ENCODE measurements at regions not wholly inside any gene's neighbourhood (a gene's known extent, or its start where the extent isn't known, plus 50 kb on each side); places are given as distances from the start of the nearest gene placed in this dataset.

GRCh38 chr2:224202281-224202865 lies 163.3 kb upstream of the SERPINE2 start:
- H3K4me1 Mint-ChIP-seq (ENCODE audit: low read depth, unreplicated experiment): no peaks in the 10 kb centered on the region
- no peaks in the 10 kb centered on the region for H3K36me3 Mint-ChIP-seq (ENCODE audit: unreplicated experiment)
- no peaks in the 10 kb centered on the region for H3K27me3 Mint-ChIP-seq (ENCODE audit: unreplicated experiment)
- DNase-seq: no peak
- no peak overlapping the region for H3K4me3 Mint-ChIP-seq (ENCODE audit: unreplicated experiment)
- H3K27ac Mint-ChIP-seq (ENCODE audit: unreplicated experiment): no peak overlapping the region
- peaks cover 1% of the 10 kb centered on the region for H3K9me3 Mint-ChIP-seq (ENCODE audit: unreplicated experiment)
- no peak for TF ChIP-seq CTCF (IDR thresholded peaks at IDR 0.05; ENCODE audit: partially characterized antibody, unreplicated experiment)

- Mint-ChIP-seq H3K9me3 (ENCODE audit: unreplicated experiment) (peaks cover 1% of the 10 kb centered on the region), H3K27me3 (ENCODE audit: unreplicated experiment) (peaks cover 2% of the 10 kb centered on the region), H3K36me3 (ENCODE audit: unreplicated experiment) (peaks cover 6% of the 10 kb centered on the region), H3K27ac (ENCODE audit: unreplicated experiment) (no peak overlapping the region), H3K4me3 (ENCODE audit: unreplicated experiment) (no peak overlapping the region), H3K4me1 (ENCODE audit: low read depth, unreplicated experiment) (no peaks in the 10 kb centered on the region)
- no peak for DNase-seq
- TF ChIP-seq CTCF (IDR thresholded peaks at IDR 0.05; ENCODE audit: partially characterized antibody, unreplicated experiment): no peak
Measured at GRCh38 chr2:224198436-224198835, 159.3 kb upstream of the SERPINE2 start.

GRCh38 chr2:224196810-224197209 lies 157.7 kb upstream of the SERPINE2 start:
- Mint-ChIP-seq H3K9me3 (ENCODE audit: unreplicated experiment) (peaks cover 1% of the 10 kb centered on the region), H3K27ac (ENCODE audit: unreplicated experiment) (no peak overlapping the region), H3K36me3 (ENCODE audit: unreplicated experiment) (peaks cover 6% of the 10 kb centered on the region), H3K27me3 (ENCODE audit: unreplicated experiment) (peaks cover 2% of the 10 kb centered on the region), H3K4me1 (ENCODE audit: low read depth, unreplicated experiment) (no peaks in the 10 kb centered on the region), H3K4me3 (ENCODE audit: unreplicated experiment) (no peak overlapping the region)
- no peak for DNase-seq
- no peak for TF ChIP-seq CTCF (IDR thresholded peaks at IDR 0.05; ENCODE audit: partially characterized antibody, unreplicated experiment)

- Mint-ChIP-seq H3K9me3 (ENCODE audit: unreplicated experiment) (peaks cover 1% of the 10 kb centered on the region), H3K4me1 (ENCODE audit: low read depth, unreplicated experiment) (no peaks in the 10 kb centered on the region), H3K4me3 (ENCODE audit: unreplicated experiment) (no peak overlapping the region), H3K27me3 (ENCODE audit: unreplicated experiment) (peaks cover 2% of the 10 kb centered on the region), H3K36me3 (ENCODE audit: unreplicated experiment) (peaks cover 6% of the 10 kb centered on the region), H3K27ac (ENCODE audit: unreplicated experiment) (no peak overlapping the region)
- DNase-seq: no peak
- no peak for TF ChIP-seq CTCF (IDR thresholded peaks at IDR 0.05; ENCODE audit: partially characterized antibody, unreplicated experiment)
Measured at GRCh38 chr2:224195925-224196571, 157.0 kb upstream of the SERPINE2 start.

GRCh38 chr2:224194161-224194560 lies 155.1 kb upstream of the SERPINE2 start:
- no peak overlapping the region for H3K4me3 Mint-ChIP-seq (ENCODE audit: unreplicated experiment)
- peaks cover 2% of the 10 kb centered on the region for H3K27me3 Mint-ChIP-seq (ENCODE audit: unreplicated experiment)
- peaks cover 6% of the 10 kb centered on the region for H3K36me3 Mint-ChIP-seq (ENCODE audit: unreplicated experiment)
- no peak for TF ChIP-seq CTCF (IDR thresholded peaks at IDR 0.05; ENCODE audit: partially characterized antibody, unreplicated experiment)
- H3K9me3 Mint-ChIP-seq (ENCODE audit: unreplicated experiment): peaks cover 1% of the 10 kb centered on the region
- no peak overlapping the region for H3K27ac Mint-ChIP-seq (ENCODE audit: unreplicated experiment)
- no peak for DNase-seq
- H3K4me1 Mint-ChIP-seq (ENCODE audit: low read depth, unreplicated experiment): no peaks in the 10 kb centered on the region

All from glutamatergic neuron (in vitro differentiated cells).